SK-N-SH treated with all-trans-retinoic acid at 6 μM for 48 hours (cell line): ENCODE measurements at regions not wholly inside any gene's neighbourhood (a gene's known extent, or its start where the extent isn't known, plus 50 kb on each side); places are given as distances from the start of the nearest gene placed in this dataset.

ENCODE experiments used
- ATAC-seq: fragments of 200-7000 bp; cut with Tn5 transposase; 3 replicates; pipeline ENCODE4 v1.9.1; 2020; ENCODE audit warnings: mild to moderate bottlenecking, moderate library complexity
- ARNTL ChIP-seq: fragments of 450-650 bp; formaldehyde crosslinking; IDR thresholded peaks from 2 replicates; pipeline ENCODE4 v1.5.0; 2020; ENCODE audit warnings: low read depth, mild to moderate bottlenecking, moderate library complexity, borderline replicate concordance
- BACH2 ChIP-seq: fragments of 250-450 bp; sonication (Bioruptor Pico); IDR thresholded peaks from 2 replicates; pipeline ENCODE4 v1.9.0; 2021; ENCODE audit warnings: mild to moderate bottlenecking, borderline replicate concordance
- CREB5 ChIP-seq: fragments of 250-450 bp; sonication (Bioruptor Pico); IDR thresholded peaks from 2 replicates; pipeline ENCODE4 v1.5.1; 2020; ENCODE audit warnings: low read depth, mild to moderate bottlenecking, moderate library complexity
- CSDC2 ChIP-seq: fragments of 250-450 bp; sonication (Bioruptor Pico); IDR thresholded peaks from 2 replicates; pipeline ENCODE4 v1.5.0; 2020; ENCODE audit warnings: mild to moderate bottlenecking, moderate library complexity
- CSRNP3 ChIP-seq: fragments of 250-450 bp; sonication (Bioruptor Pico); IDR thresholded peaks from 2 replicates; pipeline ENCODE4 v1.5.1; 2021; ENCODE audit warnings: mild to moderate bottlenecking, moderate library complexity
- ESRRG ChIP-seq: fragments of 250-450 bp; sonication (Bioruptor Pico); IDR thresholded peaks from 2 replicates; pipeline ENCODE4 v1.6.1; 2021; ENCODE audit warnings: mild to moderate bottlenecking
- GLIS3 ChIP-seq: fragments of 250-450 bp; sonication (Bioruptor Pico); IDR thresholded peaks from 2 replicates; pipeline ENCODE4 v1.5.0; 2020; ENCODE audit warnings: mild to moderate bottlenecking, moderate library complexity
- ISL1 ChIP-seq: fragments of 250-450 bp; sonication (Bioruptor Pico); IDR thresholded peaks from 2 replicates; pipeline ENCODE4 v2.1.2; 2022; ENCODE audit warnings: mild to moderate bottlenecking, moderate library complexity
- OSR1 ChIP-seq: fragments of 250-450 bp; sonication (Bioruptor Pico); IDR thresholded peaks from 2 replicates; pipeline ENCODE4 v1.8.0; 2022; ENCODE audit warnings: moderate library complexity, mild to moderate bottlenecking, inconsistent platforms
- PATZ1 ChIP-seq: fragments of 250-450 bp; sonication (Bioruptor Pico); IDR thresholded peaks from 2 replicates; pipeline ENCODE4 v1.8.0; 2020; ENCODE audit warnings: mild to moderate bottlenecking, moderate library complexity, borderline replicate concordance
- POU6F1 ChIP-seq: fragments of 250-450 bp; sonication (Bioruptor Pico); IDR thresholded peaks from 2 replicates; pipeline ENCODE4 v1.8.0; 2021; ENCODE audit warnings: low read depth, mild to moderate bottlenecking, moderate library complexity, borderline replicate concordance
- PPARA ChIP-seq: fragments of 250-450 bp; sonication (Bioruptor Pico); IDR thresholded peaks from 2 replicates; pipeline ENCODE4 v1.5.0; 2020; ENCODE audit warnings: mild to moderate bottlenecking, borderline replicate concordance
- RARB ChIP-seq: fragments of 250-450 bp; sonication (Bioruptor Pico); IDR thresholded peaks from 2 replicates; pipeline ENCODE4 v1.8.0; 2021; ENCODE audit warnings: mild to moderate bottlenecking, moderate library complexity
- SNAI2 ChIP-seq: fragments of 250-450 bp; sonication (Bioruptor Pico); IDR thresholded peaks from 2 replicates; pipeline ENCODE4 v1.5.0; 2020; ENCODE audit warnings: mild to moderate bottlenecking, moderate library complexity
- TCF4 ChIP-seq: fragments of 250-450 bp; sonication (Bioruptor Pico); IDR thresholded peaks from 2 replicates; pipeline ENCODE4 v1.8.0; 2021; ENCODE audit warnings: mild to moderate bottlenecking, moderate library complexity, borderline replicate concordance
- TOX ChIP-seq: fragments of 250-450 bp; sonication (Bioruptor Pico); IDR thresholded peaks from 2 replicates; pipeline ENCODE4 v1.8.0; 2021; ENCODE audit warnings: mild to moderate bottlenecking, moderate library complexity, borderline replicate concordance
- ZC3H10 ChIP-seq: fragments of 250-450 bp; sonication (Bioruptor Pico); IDR thresholded peaks from 2 replicates; pipeline ENCODE4 v1.5.1; 2021; ENCODE audit warnings: mild to moderate bottlenecking, moderate library complexity
- ZFP3 ChIP-seq: fragments of 250-450 bp; sonication (Bioruptor Pico); IDR thresholded peaks from 2 replicates; pipeline ENCODE4 v1.5.0; 2020; ENCODE audit warnings: mild to moderate bottlenecking, moderate library complexity
- ZFP30 ChIP-seq: fragments of 450-650 bp; formaldehyde crosslinking; IDR thresholded peaks from 2 replicates; pipeline ENCODE4 v1.5.0; 2022; ENCODE audit warnings: mild to moderate bottlenecking, moderate library complexity
- ZNF565 ChIP-seq: fragments of 450-650 bp; formaldehyde crosslinking; conservative IDR thresholded peaks from 2 replicates; pipeline ENCODE4 v1.5.0; 2020; ENCODE audit warnings: low read depth, mild to moderate bottlenecking, moderate library complexity
- ZNF70 ChIP-seq: fragments of 450-650 bp; formaldehyde crosslinking; IDR thresholded peaks from 2 replicates; pipeline ENCODE4 v1.5.0; 2020; ENCODE audit warnings: mild to moderate bottlenecking, moderate library complexity
- ZNF8 ChIP-seq: fragments of 450-650 bp; formaldehyde crosslinking; IDR thresholded peaks from 2 replicates; pipeline ENCODE4 v1.5.0; 2020; ENCODE audit warnings: mild to moderate bottlenecking, moderate library complexity

- TF ChIP-seq ESRRG (CRISPR knock-in tag) (no peak), ZNF70 (CRISPR knock-in tag) (no peak), BACH2 (CRISPR knock-in tag) (no peak), PATZ1 (CRISPR knock-in tag) (no peak), ZNF8 (CRISPR knock-in tag) (no peak), ZNF565 (CRISPR knock-in tag) (no peak), SNAI2 (no peak), CSDC2 (no peak), CREB5 (CRISPR knock-in tag) (no peak), RARB (no peak), TOX (CRISPR knock-in tag) (no peak), ARNTL (CRISPR knock-in tag) (no peak), ISL1 (no peak), ZC3H10 (CRISPR knock-in tag) (no peak), POU6F1 (CRISPR knock-in tag) (no peak), ZFP3 (CRISPR knock-in tag) (no peak), GLIS3 (CRISPR knock-in tag) (no peak), PPARA (CRISPR knock-in tag) (no peak), ZFP30 (CRISPR knock-in tag) (no peak)
- no peak for ATAC-seq
These were observed 330.7 kb downstream of the UTRN start for GRCh38 chr6:144615870-144616269.

GRCh38 chr6:144617191-144617590 lies 332.1 kb downstream of the UTRN start:
- no peak for TF ChIP-seq CSRNP3 (CRISPR knock-in tag)
- TF ChIP-seq POU6F1 (CRISPR knock-in tag), result no peak
- no peak for TF ChIP-seq RARB
- TF ChIP-seq ZFP3 (CRISPR knock-in tag), result no peak
- no peak for TF ChIP-seq ZNF70 (CRISPR knock-in tag)
- TF ChIP-seq TCF4 (CRISPR knock-in tag), result no peak
- TF ChIP-seq ISL1, result no peak
- TF ChIP-seq OSR1, result no peak
- TF ChIP-seq PATZ1 (CRISPR knock-in tag), result no peak
- no peak for TF ChIP-seq CREB5 (CRISPR knock-in tag)
- TF ChIP-seq CSDC2, result no peak
- no peak for TF ChIP-seq PPARA (CRISPR knock-in tag)

More at GRCh38 chr6:144617191-144617590, 332.1 kb downstream of the UTRN start:
- peak; percentile 40; the same call in 1 of the 3 replicates for ATAC-seq
